HCT116 (cell line): ENCODE measurements at regions not wholly inside any gene's neighbourhood (a gene's known extent, or its start where the extent isn't known, plus 50 kb on each side); places are given as distances from the start of the nearest gene placed in this dataset.

ENCODE experiments used
- CTCF ChIP-seq, 3 experiments: fragments of 200-600 bp in 1 of 3; sonication (generic) in 1 of 3; IDR thresholded peaks in 2 of 3; conservative IDR thresholded peaks in 1 of 3; 2 replicates each; pipeline ENCODE4 v1.5.1; 2012 to 2017; ENCODE audit warnings: low read depth in 2 of 3, low read length in 2 of 3, antibody characterized with exemption in 1 of 3, borderline replicate concordance in 1 of 3, control low read depth in 1 of 3, mild to moderate bottlenecking in 1 of 3, mixed read lengths in 1 of 3, mixed run types in 1 of 3, moderate library complexity in 1 of 3; ENCODE audit not compliant: insufficient read depth in 1 of 3
- POLR2A ChIP-seq: IDR thresholded peaks from 2 replicates; pipeline ENCODE4 v1.7.0; 2011; ENCODE audit warnings: borderline replicate concordance; ENCODE audit not compliant: insufficient read depth, insufficient read length; ENCODE audit errors: extremely low read depth

- no peak for TF ChIP-seq CTCF (IDR thresholded peaks at IDR 0.05 in 2 of 3, conservative IDR thresholded peaks at IDR 0.05 in 1 of 3; ENCODE audit: borderline replicate concordance in 1 of 3, insufficient read depth in 1 of 3, low read depth in 2 of 3, low read length in 2 of 3)
- no peak for TF ChIP-seq POLR2A
Measured at GRCh38 chr5:120330558-120330957, 133.5 kb upstream of the PRR16 start.
